ENCODE measurements at regions not wholly inside any gene's neighbourhood (a gene's known extent, or its start where the extent isn't known, plus 50 kb on each side); places are given as distances from the start of the nearest gene placed in this dataset.

DNA sequence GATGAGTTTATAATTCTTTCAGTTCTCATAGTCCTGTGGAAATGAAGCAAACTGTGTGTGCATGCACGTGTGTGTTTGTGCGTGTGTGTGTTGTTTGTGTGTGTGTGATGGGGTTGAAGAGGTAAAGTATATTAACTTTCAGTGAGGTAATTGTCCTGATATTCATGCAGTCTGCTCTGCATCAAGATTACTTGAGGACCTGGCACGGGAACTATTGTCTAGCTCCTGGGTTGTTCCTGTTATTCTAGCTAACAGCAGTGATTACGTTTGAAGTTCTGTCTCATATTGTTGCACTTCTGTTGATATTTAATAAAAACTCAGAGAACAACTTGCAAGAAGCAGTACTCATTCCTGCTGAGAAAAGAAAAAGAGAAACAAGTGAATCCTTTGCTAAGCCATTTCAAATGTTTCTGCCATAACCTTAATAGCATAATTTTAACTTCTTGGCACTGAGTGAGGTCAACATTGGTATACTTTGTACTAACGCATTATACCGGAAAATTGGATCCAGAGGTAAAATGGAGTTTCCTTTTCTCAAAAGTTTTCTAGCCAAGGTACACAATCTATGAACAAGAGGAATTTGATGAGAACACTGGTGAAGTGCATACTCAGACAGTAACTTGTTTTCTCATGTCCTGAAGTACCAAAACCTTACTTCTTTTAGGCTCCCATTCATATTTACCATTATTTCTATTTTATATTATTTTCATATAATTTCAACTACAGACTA is 113.2 kb downstream of the SPCS3 start:
- TF ChIP-seq CTCF (conservative IDR thresholded peaks at IDR 0.05) (no peak), EZH2 (IDR thresholded peaks at IDR 0.05; ENCODE audit: low read depth) (no peak)
